SHP77 treated with DMSO at 0.1 percent for 48 hours (cell line): ENCODE measurements at regions not wholly inside any gene's neighbourhood (a gene's known extent, or its start where the extent isn't known, plus 50 kb on each side); places are given as distances from the start of the nearest gene placed in this dataset.
"Not testable (repeated sequence)": the region's sequence is repeated elsewhere in the genome, so short reads cannot be mapped to it uniquely, and the experiment has no call there.

ENCODE experiments used
- DNase-seq: peaks from one replicate; lab custom pipeline; 2025; lab: John Stamatoyannopoulos, UW

DNA sequence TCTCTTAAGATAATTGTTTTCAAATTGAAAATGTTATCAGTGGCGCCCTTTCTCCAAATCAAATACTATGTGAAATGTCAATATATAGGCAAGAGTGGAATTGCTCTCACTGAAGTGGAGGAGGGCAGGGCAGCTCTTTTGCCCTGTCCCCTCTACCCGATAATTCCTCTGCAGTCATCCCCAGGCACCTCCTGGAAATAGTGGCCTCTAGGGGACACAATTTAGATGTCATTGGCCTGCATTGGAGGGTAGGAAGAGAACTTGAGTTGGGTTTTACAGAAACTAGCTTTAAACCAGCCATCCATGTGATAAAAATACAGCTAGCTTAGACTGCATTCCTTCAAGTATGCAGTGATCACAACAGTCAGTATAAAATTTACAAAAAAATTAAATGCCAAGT is 288.9 kb downstream of the EDEM1 start:
- no peak for DNase-seq

DNA sequence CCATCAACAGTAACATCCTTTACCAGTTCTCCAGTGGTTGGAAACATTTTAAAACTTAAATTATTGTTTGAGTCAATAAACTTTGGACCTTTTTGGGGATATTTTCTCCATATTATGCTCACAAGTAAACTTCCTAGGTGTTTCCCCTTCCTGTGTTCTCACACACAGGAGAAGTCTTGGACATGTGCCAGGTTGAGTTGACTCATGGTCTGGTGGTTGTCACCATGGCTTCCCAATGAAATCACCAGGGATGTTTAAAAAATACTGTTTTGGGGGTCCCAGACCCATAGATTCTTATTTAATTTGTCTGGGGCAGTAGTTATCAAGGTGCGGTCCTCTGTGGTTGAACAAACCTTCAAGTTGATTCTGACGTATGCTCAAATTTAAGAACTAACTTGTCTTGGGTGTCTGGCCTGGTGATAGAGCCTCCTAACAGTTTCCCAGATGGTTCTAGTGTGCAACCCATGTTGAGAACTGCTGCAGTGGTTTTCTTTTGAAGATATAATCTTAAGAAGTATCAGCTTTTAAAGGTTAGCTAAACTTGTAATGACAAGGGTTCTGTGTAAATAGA is 291.8 kb downstream of the EDEM1 start:
- DNase-seq: no peak

- no peak for DNase-seq
Observed at GRCh38 chr3:5480190-5480589, 292.7 kb downstream of the EDEM1 start.

- no peak for DNase-seq
Observed at GRCh38 chr3:5485427-5485826, 297.9 kb downstream of the EDEM1 start.

DNA sequence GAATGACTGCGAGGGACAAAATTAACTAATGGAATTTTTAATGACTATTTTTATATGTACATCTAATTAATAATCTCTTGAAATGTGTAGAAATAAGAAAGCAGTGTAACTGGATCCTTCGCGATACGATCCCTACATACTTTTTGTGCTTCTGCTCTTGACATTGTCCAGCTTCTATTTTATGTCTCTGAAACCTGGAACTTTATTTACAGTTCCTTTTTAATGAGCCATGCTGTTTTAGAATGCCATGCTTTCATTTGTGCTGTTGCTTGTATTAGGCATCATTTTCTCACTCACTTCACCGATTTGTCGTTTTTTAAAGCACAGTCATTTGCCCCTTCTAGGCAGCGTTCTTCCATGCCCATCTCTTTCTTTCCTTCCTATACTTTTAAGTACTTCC is 301.3 kb downstream of the EDEM1 start:
- DNase-seq: no peak

- DNase-seq: no peak
Observed at GRCh38 chr3:5489536-5489935, 302.0 kb downstream of the EDEM1 start.

GRCh38 chr3:5494905-5495519 is 307.5 kb downstream of the EDEM1 start:
- no peak for DNase-seq

DNA sequence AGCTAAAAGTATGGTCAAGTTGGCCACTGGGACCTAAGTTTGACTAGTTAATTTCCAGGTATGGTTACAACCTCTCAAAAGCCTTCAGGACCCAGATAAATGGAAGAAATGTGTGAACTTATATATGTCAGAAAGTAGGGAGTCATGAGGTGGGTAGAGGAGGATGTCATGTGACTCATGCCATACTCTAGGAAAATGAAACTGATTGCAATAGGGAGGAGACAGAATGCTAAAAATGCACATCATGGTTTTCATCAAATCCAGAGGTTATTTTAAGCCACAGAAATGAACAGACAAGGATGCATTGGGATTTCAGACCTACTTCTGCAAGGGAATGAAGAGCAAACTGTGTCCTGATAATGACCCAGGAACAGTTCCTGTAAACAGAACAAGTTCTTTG is 310.0 kb downstream of the EDEM1 start:
- DNase-seq: no peak

GRCh38 chr3:5498981-5499380 is 311.5 kb downstream of the EDEM1 start:
- DNase-seq: no peak

DNA sequence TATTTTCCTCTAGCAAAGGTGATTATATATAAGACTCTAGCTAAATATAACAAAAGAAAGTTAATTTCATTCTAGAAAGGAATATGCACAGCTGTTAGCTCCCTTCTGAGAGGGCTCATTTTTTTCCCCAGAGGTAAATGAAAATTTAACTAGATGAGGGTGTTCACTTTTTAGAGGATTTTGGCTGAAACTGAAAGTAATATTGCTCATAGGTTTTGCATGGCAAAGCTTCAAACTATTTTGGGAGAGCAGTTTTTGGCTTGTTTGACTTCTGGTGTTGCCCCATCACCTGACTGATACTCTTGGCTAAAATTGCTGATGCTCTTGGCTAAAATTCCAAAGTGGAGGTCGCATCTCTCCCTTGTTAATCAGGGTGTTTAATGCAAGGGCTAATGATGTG is 311.9 kb downstream of the EDEM1 start:
- no peak for DNase-seq

GRCh38 chr3:5503136-5503535 is 315.6 kb downstream of the EDEM1 start:
- DNase-seq: no peak

DNA sequence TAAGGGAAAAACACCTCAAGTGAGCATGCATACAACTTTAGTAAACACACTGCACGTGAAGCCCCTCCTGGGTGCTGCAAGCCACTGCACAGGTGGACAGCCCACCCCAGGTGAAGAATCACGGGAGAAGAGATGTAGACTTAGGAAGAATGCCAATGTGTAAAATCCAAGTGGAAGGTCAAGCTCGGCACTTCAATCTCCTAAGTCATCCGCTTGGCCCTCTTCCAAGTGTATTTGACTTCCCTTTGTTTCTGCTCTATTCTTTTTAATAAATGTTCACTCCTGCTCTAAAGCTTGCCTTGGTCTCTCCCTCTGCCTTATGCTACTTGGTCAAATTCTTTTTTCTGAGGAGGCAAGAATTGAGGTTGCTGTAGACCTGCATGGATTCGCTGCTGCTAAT is 316.6 kb downstream of the EDEM1 start:
- no peak for DNase-seq

- DNase-seq: no peak
Observed at GRCh38 chr3:5505163-5505562, 317.7 kb downstream of the EDEM1 start.

GRCh38 chr3:5505997-5506396 is 318.5 kb downstream of the EDEM1 start:
- no peak for DNase-seq

GRCh38 chr3:5508860-5509259 is 321.4 kb downstream of the EDEM1 start:
- not testable (repeated sequence) for DNase-seq

DNA sequence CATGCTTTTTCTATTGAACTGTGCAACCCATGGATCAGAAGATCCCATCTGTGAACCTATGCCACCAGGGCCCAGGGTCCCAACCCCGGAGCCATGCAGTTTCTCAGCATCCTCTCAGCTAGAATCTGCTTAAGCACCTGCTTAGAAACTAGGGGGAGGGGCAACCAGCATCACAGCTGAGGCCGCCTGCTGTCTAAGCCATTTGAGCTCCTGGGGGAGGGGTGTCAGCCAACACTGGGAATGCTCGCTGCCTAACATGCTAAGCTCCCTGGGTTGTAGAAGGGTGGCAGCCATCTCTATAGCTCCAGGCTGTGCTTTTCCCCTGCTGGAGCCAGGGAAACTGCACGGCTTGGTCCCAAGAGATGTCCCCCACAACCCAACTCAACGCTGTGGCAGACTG is 322.8 kb downstream of the EDEM1 start:
- no peak for DNase-seq

DNA sequence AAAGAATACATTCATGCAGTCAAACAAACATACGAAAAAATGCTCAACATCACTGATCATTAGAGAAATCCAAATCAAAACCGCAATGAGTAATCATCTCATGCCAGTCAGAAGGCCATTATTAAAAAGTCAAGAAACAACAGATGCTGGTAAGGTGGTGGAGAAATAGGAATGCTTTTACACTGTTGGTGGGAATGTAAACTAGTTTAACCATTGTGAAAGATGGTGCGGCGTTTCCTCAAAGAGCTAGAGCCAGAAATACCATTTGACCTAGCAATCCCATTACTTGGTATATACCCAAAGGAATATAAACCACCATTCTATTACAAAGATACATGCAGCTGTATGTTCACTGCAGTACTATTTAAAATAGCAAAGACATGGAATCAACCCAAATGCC is 330.4 kb downstream of the EDEM1 start:
- DNase-seq: no peak

GRCh38 chr3:5520237-5520636 is 332.7 kb downstream of the EDEM1 start:
- DNase-seq: no peak

DNA sequence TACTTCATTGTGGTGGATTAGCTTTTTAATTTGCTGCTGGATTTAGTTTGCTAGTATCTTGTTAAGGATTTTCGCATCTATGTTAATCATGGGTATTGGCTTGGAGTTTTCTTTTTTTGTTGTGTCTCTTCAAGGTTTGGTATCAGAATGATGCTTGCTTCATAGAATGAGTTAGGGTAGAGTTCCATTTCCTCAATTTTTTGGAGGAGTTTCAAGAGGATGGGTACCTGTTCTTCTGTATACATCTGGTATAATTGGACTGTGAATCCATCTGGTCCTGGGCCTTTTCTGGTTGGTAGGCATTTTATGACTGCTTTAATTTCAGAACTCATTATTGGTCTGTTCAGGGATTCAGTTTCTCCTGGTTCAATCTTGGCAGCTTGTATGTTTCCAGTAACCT is 335.6 kb downstream of the EDEM1 start:
- no peak for DNase-seq

DNA sequence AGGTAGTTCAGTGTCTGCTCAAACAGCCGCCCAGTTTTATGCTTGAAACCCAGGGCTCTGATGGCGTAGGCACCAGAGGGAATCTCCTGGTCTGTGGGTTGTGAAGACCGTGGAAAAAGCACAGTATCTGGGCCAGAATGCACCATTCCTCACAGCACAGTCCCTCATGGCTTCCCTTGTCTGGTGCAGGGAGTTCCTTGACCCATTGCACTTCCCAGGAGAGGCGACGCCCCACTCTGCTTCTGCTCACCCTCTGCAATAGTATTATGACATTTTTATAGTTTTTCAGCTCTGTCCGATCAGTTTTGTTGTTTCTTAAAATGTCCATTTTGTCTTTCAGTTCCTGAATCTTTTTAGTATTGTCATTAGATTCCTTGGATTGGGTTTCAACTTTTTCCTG is 343.5 kb downstream of the EDEM1 start:
- no peak for DNase-seq

DNA sequence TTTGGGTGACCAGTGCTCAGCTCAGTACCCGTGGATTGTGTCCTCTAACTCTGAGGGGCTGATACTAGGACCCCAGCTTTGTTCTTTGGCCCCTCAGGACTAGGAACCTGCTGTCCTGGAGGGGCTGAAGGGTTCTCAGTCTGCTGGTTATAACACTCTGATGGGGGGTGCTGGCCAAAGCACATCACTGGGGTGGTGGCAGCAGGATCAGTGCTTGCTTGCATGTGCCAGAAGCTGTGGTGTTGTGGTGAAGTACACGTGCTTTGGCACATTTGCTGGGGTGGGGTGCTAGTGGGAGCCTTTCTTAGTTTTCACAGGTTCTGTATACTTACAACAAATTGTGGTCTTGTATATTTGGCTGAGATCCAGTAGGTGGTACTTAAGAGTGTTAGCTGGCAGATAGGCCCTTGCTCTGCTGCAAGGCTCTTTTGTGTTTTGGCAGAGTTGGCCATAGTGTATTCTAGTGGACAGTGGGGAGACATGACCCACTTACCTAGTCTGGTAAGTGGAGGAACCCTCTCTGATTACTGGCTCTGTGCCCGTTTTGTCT is 344.3 kb downstream of the EDEM1 start:
- DNase-seq: no peak

DNA sequence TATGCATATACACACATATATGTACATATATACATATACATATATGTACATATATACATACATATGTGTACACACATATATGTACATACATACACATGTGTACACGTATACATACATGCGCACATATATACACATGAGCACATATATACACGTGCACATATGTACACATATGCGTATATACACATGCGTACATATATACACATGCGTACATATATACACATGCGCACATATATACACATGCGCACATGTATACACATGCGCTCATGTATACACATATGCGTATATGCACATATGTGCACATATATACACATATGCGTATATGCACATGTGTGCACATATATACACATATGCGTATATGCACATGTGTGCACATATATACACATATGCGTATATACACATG is 353.0 kb downstream of the EDEM1 start:
- DNase-seq: no peak

- DNase-seq: no peak
Observed at GRCh38 chr3:5542472-5542871, 355.0 kb downstream of the EDEM1 start.

DNA sequence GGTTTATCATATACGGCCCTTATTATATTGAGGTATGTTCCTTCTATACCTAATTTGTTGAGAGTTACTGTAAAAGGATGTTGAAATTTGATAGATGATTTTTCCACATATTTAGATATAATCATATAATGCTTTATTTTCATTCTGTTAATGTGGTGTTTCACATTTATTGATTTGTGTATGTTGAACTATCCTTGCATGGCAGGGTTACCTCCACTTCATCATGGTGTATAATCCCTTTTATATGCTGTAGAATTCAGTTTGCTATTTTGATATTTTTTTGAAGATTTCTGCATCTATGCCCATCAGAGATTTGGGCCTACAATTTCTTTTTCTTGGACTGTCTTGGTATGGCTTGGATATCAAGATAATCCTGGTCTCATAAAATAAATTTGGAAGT is 355.5 kb downstream of the EDEM1 start:
- no peak for DNase-seq
